HPDE6-E6E7 (cell line): ENCODE measurements at regions not wholly inside any gene's neighbourhood (a gene's known extent, or its start where the extent isn't known, plus 50 kb on each side); places are given as distances from the start of the nearest gene placed in this dataset.

ENCODE experiments used
- DNase-seq: peaks from one replicate; pipeline ENCODE4 v3.0.0; 2011; ENCODE audit warnings: missing footprints; ENCODE audit errors: extremely low spot score

DNA sequence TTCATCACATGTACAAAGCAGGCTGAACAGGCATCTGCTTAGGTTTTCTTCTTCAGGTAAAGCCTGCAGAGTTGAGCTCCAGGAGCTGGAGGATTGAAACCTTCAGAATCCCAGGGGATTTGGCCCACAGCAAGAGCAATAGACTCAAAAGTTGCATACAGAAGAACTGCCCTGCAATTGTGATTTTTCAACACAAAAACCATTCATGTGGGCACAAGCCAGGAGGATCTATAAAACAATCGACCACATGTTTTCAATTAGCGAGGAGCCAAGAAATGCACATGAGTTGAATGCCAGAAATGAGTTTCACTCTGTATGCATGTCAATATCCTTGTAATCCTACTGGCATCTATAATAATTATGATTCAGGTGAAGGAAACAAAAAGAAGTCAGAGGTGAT is 576.4 kb downstream of the HDGFL1 start:
- no peak for DNase-seq

DNA sequence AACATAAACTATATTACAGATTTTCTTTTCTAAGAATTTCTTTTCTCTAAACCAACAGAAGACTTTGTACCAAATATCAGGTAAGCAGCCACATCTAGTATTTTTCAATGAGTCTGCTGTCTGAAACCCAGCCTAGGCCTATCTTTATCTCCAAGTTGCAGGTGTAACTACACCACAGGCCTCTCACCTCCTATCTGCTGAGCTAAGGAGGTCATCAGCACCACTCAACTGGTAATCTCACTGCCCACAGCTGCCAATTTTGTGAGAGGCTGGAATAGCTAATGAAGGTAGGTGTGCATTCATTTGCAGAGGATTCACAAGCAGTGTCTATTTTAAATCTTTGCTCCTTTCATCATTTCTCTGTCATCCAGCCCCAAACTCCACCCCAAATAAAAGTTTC is 584.8 kb downstream of the HDGFL1 start:
- no peak for DNase-seq

DNA sequence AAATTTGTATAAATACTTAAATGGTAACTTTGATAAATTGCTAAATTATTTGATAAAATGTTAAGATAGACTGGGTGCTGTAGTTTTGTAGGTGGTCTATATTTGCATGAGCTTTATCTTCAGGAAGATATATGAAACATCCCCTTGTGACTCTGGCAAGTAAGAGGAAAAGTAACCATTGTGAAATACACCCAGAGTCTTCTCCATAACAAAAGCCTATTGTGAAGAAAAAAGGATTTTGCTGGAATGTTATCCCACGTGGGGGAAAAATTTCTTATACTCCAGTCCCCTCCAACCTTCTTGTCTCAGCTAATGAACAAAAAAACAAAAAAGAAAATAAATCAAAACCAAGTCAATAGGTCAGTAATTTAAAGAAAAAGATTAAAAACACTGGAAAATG is 600.7 kb downstream of the HDGFL1 start:
- DNase-seq, result no peak

DNA sequence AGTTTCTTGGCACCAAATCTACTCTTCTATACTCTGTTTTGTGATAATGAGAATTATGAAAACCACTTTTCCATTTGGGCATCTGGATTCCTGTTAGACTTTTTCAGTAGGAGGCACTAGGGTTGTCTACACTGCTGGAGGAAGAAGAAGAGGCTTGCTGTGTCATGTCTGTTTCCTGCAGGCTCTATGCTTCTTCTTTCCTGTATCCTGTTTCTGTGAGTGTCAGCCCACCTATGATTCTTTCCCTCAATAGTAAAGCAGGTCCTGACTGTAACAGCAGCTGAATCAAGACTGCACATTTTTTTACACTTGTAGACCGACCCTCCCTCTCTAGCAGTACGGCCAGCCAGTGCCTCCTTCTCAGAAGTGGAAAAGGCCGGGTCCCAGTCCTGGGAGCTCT is 603.9 kb downstream of the HDGFL1 start:
- no peak for DNase-seq

DNA sequence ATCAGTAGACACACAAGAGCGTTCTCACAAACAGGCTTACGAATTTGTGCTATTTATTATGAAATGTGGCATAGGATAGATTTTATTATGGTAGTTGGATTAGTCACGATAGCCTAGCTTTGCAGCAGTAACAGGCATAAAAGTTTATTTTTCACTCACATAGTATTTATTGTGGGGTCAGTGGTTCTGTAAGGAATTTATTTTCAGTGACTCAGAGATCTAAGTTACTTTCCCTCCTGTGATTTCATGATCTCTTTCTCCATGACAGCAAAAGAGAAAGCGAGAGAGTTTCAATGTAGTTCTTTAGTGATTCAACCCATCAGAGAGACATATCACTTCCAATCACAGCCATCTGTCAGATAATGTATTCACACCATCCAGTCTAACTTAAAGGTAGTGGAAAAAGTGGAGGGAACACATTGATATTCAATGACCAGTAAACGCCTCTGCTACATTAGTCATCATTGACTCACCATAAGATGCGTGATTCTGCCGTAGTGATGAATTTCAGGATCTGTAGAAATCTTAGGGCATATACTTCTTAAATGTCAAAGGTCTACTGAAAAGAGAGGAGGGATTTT is 605.5 kb downstream of the HDGFL1 start:
- peak; percentile 54 for DNase-seq

DNA sequence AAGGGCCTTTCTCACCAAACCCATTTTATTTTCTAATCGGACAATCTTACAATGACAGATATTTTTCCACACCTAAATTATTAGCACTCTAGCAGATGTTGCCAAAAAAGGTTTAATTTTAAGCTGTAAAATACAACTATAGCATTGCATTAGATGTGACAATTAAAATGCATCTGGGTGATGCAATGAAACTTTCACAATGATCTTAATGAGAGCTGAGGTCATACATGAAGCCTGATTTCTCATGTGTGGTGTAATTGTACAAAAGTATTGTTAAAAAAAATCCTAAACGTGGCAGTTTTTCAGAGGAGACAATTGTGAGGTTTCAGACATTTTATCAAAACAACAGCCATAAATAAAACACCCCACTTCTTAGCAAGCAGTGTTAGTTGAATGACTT is 606.0 kb downstream of the HDGFL1 start:
- DNase-seq, result no peak

DNA sequence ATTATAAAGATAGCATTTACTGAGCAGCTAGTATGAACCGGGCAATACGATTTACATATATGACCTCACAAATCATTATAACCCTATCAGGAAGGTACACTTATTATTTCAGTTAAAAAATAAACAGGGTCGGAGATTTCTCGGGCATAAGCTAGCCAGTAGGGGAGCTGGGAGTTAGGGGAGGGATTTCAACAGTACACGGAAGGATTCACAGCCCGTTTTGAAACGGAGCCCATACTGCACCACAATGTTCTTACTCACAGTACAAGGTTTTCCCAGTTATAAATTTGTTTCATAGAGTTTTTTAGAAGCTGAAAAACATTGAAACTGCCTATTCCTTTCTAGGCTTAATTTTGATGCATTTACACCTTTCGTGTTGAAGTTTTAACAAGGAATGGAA is 607.1 kb downstream of the HDGFL1 start:
- no peak for DNase-seq

DNA sequence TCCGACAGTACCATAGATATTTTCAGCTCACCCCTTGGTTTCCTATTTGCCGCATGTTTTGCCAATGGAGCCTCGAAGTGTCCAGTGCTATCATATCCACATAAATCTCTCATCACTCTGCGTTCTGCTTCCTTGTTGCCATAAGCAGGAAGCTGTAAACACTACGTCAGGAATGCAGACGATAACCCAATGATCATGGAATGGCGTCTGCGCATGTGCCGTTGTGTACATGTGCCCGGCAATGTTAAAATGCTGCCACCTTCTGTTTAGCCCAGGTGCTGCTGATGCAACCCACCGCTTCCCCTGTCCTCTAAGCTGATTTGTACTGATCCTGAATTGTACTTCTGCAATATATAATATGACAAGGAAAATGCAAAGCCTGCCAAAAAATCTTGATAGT is 607.5 kb downstream of the HDGFL1 start:
- no peak for DNase-seq

DNA sequence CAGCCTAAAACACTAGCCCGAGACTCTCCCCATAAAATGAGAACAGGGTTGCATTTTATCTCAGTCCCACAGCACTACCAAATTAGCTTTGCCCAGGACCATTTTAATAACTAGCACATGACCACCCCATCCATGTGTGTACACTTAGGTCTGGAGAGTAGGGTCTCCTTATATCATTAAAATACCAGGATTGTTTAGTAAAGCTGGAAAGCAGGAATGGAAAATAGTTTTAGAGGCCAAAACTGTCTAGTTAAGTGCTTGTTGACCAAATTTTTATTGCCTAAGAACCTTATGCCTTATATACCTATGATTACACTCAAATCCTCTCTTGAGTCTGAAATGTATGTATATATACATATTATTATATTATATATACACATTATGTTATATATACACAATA is 608.4 kb downstream of the HDGFL1 start:
- DNase-seq, result no peak

DNA sequence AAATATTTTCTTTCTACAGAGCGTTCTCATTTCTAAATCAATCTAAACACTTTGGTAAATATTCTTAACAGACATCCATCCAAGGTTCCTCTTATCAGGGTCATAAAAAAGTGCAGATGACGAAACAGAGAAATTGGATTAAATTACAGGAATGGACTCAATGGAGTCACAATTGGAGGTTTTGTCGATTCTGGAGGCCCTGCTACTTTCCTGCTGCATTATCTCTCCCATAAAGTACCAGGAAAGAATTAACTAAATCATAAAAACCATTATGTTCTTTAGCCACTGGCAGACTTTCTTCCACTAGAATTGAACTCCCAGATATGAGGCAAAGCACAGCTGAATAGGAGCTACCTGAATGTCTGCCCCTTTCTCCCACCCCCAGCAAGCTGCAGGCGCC is 610.6 kb downstream of the HDGFL1 start:
- no peak for DNase-seq

DNA sequence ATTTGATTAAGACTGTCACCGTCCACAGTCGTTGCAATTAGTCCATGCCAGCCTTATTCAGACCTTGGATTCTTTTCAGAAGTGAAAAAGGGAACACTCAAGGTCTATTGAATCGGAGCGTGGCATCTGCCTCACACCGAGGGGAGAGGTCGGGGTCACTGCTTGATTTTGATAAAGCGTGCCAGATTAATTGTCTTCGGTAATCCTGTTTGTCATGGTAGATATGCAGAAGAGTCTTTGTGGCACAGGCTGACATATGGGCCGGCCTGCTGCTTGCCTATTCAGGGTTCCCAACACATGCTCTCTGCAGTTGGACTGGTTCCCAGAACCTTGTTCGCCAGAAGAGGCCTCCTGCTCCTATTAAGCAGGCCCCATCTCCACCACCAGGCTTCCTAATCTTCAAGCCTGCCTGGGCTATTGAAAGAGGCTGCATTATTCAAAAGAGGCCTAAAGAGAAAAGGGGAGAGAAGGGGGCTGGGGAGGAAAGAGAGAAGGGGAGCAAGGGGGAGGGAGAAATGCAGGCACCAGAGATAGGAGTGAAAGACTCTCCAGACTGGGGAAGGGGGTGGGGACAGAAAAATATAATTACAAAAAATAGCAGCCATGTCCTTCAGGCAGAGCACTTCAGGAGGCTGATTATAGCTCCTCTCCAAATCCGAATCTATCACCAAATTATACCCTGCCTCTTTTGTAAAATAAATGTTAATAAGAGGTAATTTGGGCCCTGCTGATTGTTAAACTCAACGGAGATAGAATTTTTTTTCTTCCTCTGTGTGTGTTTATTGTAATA is 611.3 kb downstream of the HDGFL1 start:
- DNase-seq, result no peak

DNA sequence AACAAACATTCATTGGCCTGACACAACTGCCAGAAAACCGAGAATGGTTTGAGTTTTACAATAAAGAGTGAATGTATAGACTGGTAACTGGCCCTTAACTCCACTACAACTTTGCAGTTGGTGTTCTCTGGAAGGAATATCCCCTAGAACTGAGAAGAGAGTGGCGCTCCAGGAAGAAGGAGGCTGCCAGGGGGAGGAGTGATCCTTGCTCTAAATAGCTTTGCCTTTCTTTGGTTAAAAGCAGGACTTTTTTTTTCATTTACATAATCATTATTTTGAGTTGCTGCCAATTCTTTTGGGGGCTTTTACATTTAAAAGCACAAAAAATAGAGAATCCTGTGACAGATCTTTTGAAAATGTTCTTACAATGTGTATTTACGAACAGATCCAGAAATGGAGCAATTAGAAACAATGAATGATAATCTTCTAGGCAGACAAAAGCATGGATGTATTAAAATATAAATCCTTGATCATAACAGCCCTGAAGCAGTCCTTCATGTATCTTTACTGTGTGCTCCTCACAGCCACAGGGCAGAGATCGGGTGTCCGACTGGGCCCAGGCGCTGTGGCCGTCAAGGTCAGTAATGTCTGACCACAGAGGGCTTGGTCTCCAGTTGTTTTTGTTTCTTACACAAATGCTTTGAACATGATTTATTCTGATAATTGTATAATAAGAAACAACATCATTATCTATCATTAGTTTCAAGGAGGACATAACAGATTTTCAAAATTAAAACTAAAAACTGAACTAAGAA is 612.2 kb downstream of the HDGFL1 start:
- no peak for DNase-seq

DNA sequence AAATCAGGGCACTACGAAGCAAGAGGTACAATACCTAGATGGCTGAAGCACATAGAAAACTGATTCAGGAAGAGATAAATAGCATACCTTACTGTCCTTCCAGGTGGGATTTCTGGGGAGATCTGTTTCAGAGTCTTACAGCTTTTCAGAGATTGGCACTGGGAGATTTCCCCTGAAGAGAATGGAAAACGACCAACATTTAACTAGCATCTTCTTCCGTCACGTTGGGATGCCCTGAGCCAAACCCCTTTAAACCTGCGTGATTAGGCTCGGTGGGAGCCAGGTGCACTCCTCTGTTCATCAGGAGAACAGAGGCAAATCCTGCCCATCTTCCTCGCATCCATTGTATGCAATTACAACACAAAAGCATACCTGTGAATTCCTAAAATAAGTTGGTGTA is 614.5 kb downstream of the HDGFL1 start:
- no peak for DNase-seq

DNA sequence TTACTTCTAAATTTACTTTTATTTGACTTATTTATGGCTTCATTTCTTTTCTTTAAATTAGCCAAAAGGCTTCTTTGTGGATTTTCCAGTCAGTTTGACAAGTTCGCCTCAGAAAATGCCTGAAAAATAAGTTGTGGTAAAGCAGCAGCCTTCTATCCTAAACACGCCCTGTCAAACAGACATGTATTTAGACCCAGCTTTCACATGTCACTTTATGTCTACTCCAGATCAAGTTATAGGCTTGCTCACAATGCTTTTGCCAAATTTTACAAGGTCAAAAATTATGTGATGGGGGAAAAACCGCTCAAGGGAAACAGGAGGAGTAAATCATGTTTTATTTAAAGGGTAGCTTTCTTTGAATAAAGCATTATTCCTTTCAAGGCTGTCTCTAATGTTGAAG is 615.0 kb downstream of the HDGFL1 start:
- no peak for DNase-seq

DNA sequence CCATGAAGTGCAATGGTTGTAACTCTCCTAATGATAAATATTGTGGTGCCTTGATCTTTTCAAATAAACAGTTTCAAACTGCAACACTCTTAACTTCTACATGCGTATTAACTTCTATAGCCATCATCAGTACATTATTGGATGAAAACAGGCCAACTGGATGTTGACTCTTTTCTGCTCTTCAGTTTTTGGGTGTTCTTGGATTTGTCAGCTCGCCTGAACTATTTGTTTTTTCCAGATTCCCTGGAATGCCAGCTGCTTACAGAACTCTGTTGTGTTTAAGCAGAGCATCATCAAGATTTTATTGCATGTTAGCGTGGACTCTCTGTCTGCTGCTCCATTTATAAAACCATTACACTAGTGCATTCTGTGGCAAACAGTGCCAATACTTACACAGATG is 626.1 kb downstream of the HDGFL1 start:
- DNase-seq, result no peak

DNA sequence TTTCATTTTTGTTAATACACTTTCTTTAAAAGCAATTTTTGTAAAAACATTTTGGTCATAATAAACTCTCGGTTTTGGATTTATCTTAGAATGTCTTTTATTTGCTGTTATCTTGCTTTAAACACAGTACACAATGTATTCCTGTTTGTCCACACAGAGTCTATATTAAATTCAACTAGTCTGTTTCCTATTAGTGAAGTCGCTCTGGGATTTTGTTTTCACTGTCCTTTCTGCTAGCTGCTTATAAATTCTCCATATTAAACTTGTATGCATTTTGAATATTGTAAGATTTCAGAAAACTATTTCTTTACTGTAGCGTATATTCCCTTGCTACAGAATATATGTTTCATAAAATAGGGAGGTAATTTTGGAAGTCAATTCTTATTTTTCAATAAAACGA is 630.2 kb downstream of the HDGFL1 start:
- no peak for DNase-seq

DNA sequence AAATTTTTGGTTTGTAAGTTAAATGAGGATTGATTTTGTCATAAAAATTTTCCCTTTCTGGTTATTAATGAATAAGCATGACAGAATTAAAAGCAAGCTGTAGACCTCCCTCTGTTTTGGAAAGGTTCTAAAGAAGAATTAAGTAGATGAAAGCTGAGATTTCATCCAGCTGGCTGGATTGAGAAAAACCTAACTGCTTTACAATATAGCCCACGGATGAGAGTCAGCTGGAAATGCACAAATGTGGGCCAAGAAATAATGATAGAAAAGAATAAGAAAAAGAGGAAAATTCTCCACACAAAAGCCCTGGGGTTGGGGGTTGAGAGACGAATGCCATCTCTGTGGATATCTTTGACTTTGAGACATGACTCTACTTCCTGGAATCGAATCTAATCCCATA is 631.6 kb downstream of the HDGFL1 start:
- DNase-seq, result no peak

DNA sequence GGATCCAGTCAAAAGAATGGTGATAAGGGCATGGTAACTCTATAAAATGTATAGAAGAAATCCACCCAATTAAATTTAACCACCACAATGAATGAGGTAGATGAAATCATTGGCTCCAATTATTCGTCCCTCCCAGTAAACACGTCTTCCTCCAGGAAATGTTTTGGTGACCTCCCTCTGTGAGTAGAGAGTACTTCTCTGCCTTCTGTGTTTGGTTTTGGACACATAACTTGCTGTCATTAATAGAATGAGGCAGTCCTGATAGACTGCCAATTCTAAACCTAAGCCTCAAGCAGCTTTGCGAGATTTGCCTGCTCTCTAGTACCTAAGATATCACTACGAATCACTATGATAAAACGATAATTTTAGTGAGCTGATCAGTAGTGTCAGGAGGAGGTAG is 632.8 kb downstream of the HDGFL1 start:
- no peak for DNase-seq

DNA sequence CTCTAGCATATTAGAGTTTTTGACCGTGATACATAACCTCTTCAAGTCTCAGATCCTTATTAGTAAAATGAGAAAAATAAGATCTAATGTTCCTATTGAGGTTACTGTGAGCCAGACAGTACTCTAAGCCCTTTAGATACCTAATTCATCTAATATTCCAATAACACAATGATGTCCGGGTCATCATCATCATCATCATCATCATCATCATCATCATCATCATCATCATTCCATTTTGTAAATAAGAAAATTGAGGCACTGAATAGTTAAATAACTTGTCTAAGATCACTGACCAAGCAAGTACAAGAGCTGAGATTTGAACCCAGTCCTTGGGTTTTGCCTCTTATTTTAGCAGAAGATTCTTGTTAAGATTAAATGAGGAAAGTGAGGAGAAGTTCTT is 643.0 kb downstream of the HDGFL1 start:
- no peak for DNase-seq

DNA sequence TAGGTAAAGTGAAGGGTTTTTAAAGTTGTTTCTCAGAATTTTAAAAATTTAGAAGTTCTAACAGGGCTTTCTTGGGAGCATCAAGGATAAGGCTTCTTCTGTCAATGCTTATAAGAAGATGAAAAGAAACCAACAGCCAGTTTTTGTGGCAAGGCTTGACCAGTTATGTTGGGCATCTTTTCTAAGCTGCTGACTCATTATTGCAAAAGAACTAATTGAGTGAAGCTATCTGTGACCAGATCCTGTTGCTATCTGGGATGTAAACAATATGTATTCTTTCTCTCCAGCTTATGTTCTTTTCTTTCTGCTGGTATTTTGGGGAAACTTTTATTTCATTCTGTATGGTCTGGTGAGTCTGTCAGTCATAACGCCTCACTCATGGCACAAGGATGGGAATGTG is 643.8 kb downstream of the HDGFL1 start:
- no peak for DNase-seq

DNA sequence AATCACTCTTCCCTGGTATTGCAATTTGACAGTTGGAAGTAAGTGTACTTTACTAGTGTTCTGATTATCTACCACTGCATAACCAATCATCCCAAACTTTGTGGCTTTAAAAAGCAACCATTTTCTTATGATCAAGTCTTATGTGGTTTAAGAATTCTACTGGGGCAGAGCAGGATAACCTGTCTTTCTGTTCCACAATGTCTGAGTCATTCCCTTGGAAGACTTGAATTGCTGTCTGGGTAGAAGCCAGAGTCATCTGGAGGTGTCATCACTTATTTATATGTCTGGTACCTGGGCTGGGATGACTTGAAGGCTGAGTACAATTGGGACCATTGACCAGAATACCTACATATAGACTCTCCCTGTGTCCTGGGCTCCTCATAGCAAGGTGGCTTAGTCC is 644.3 kb downstream of the HDGFL1 start:
- no peak for DNase-seq

DNA sequence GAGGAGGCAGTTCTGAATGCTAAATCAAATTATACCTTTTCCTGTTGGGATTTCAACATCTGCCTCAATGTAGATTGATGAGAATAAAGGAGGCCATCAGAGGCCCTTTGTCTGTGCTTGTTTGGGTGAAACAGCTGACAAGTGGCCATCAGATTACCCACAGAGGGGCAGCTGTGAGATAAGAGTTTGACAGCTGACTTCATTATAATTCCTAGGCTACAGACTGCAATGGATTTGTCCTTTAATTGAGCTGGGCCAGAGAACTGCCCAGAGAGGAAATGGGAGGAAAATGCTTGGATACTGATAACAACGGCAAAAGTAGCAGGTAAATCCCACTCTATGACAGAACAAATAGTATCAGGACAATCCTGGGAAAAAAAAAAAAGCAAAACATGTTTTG is 649.4 kb downstream of the HDGFL1 start:
- no peak for DNase-seq

DNA sequence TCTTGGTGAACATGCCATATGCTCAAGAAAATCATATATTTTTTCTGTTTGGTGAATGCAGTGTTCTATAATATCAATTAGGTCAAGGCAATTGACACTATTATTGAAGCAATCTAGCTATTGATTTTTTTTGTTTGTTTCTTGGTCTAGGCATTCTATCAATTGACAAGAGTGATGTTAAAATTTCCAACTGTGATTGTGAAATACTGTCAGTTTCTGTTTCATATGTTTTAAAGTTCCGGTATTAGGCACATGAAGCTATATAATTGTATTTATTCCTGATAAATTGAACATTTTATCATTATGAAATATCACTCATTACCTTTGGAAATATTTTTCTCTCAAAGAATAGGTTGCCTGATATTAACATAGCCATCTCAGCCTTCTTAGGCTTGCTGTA is 653.4 kb downstream of the HDGFL1 start:
- no peak for DNase-seq
